ENCODE measurements at regions not wholly inside any gene's neighbourhood (a gene's known extent, or its start where the extent isn't known, plus 50 kb on each side); places are given as distances from the start of the nearest gene placed in this dataset.

GRCh38 chr2:238685327-238685709, 162.6 kb upstream of the TWIST2 start:
- TF ChIP-seq POLR2A (IDR thresholded peaks at IDR 0.05) (no peak), CTCF (IDR thresholded peaks at IDR 0.05 in 8 of 11, conservative IDR thresholded peaks at IDR 0.05 in 3 of 11) (no peak)

Data from spleen (tissue), 7 donors.